ENCODE measurements at regions not wholly inside any gene's neighbourhood (a gene's known extent, or its start where the extent isn't known, plus 50 kb on each side); places are given as distances from the start of the nearest gene placed in this dataset.
"Not testable (repeated sequence)": the region's sequence is repeated elsewhere in the genome, so short reads cannot be mapped to it uniquely, and the experiment has no call there.

- no peak for DNase-seq
These were observed 51.6 kb upstream of the CNTLN start for GRCh38 chr9:17083258-17083657.

DNA sequence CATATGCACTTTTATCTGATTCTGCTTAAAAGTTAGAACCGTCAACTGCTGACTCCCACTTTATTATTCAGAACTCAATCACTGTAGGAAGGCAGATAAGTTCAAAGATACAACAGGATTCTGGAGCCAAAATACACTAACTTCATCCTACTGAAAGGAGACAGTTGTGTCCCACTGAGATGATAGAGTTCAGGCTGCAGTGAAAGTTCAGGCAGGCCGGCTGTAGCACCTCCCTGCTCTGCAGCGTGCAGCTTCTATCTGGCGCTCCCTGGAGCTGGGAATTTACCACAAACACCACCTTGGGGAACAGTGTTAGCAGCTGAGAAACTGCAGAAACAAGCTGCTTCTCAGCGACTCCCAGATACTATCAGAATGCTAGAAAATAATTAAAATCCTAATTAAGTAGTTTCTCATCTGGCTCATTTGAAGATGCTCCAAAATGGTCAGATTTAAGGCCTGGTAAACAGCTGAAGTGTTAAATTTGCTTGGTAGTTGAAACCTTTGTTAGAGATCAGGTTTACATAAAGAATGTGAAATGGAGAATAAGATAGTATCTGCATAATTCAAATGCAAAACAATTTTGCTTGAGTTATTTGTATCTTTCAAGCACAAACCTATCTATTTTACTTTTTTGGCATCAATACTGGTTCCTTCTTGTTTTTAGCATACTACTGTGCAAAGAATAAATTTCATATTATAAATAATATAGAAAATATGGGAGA, 52.3 kb upstream of the CNTLN start:
- DNase-seq: no peak

- DNase-seq: no peak
These were observed 53.0 kb upstream of the CNTLN start for GRCh38 chr9:17081814-17082213.

GRCh38 chr9:17081351-17081750, 53.5 kb upstream of the CNTLN start:
- DNase-seq: no peak

DNA sequence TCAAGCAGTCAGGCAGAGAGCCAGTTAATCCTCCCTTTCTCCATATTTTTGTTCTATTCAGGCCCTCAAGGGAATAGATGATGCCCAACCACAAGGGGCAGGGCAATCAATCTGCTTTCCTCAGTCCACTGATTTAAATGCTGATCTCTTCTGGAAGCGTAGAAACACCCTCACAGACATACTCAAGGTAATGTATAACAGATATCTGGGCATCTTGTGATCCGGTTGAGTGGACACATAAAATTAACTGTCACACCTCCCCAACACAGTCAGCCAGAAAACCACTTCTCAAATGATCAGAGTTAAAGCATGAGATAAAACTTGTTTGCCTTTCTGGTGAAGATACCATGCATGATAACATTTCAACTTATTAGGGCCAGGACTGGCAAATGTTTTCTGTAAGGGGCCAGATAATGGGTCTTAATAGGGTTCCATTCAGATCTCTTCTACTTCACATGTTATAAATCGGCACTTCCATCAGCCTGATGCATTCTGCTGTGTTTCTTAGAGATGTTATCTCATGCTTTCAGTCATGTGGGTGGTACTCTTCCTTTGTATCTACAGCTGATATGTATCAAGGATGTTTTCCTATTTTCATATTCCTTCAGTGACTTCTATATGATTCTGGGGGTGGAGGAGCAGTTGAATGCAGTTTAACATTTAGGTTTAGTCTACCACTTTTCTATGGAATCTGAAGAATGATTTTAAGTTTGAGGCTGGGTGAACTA, 58.9 kb upstream of the CNTLN start:
- DNase-seq: no peak

DNA sequence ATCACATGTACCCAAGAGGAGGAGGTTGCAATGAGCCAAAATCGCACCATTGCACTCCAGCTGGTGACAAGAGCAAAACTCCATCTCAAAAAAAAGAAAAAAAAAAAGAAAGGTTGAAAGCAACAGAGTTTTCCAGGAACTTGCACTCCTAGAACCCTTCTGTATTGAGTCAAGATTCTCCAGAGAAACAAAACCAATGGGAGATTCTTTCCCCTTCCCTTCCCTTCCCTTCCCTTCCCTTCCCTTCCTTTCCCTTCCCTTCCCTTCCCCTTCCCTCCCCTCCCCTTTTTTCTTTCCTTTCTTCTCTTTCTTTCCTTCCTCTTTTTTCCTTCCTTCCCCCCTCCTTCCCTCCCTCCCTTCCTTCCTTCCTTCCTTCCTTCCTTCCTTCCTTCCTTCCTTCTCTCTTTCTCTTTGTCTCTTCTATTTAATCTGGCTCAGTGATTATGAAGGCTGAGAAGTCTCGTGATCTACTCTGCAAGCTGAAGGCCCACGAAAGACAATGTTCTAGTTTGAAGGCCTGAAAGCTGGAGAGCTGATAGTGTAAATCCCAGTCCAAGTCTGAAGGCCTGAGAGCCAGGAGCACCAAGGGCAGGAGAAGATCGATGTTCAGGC, 59.6 kb upstream of the CNTLN start:
- no peak for DNase-seq

DNA sequence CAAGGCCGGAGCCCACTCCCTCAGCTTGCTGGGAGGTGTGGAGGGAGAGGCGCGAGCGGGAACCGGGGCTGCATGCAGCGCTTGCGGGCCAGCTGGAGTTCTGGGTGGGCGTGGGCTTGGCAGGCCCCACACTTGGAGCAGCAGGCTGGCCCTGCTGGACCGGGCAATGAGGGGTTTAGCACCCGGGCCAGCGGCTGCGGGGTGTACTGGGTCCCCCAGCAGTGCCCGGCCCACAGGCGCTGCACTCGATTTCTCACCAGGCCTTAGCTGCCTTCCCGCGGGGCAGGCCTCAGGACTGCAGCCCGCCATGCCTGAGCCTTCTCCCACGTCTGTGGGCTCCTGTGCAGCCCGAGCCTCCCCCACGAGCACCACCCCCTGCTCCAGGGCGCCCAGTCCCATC, 62.3 kb upstream of the CNTLN start:
- DNase-seq: not testable (repeated sequence)

DNA sequence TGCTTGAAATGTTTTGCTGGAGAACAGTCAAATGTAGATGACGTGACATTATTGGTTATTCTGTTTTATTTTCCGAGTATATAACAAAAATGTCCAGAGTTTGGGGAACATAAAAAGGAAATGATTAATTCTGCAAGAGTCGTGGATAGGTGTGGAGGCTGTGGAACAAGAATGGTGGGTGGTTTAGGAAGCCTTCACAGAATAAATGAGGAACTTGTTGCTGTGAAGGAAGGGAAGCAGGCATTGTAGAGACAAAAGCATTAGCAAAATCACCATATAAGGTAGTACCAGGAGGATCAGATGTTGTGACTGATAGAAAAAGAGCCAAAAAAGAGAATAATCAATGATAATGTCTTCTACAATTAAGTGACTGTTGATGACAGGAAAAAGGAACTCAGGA, 66.2 kb upstream of the CNTLN start:
- DNase-seq: no peak

GRCh38 chr9:17065062-17065461, 69.8 kb upstream of the CNTLN start:
- DNase-seq: no peak

DNA sequence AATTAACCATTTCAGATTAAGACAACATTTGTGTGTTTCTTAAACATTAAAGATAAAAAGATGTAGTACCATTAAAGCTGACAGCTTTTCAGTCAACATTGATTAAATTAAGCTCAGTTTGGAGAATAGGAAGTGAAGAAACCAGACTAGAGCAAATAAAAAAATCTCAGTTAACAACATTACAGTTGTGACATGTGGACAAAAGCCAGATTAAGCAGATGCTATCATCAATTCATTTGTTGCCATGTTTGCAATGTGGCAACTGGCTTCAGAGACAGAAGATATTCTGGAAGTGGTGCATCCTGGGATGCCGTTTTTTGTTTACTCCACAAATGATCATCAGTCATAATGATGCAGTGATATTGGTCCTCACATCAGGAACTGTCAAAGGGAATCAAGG, 70.3 kb upstream of the CNTLN start:
- no peak for DNase-seq

DNA sequence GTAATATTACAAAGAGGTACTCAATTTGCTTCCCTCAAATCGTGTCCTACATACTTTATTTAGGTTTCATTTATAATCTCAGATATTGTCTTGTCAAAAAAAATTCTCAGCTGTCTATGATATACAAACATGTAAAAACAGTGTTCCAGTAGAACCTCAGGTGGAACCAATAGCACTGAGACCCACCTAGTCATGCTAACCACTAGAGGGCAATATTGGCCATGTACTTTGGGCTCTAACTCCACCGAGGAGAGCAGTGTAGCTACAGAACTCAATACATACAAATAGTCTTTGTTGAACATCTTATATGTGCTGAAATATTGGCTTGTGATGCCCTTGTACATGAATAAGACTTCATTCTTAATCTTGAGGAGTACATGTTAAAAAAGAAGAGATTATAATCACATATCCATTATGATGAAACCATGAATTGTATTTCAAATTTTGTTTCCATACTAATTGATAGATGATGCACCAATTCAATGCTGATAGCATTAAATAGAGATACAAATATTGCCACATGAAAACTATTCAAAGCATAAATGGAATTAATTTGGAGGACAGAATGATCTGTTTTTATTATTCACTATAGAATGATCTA, 71.2 kb upstream of the CNTLN start:
- peak; percentile 62 for DNase-seq

GRCh38 chr9:17062497-17062896, 72.3 kb upstream of the CNTLN start:
- DNase-seq: no peak

GRCh38 chr9:17060450-17060849, 74.4 kb upstream of the CNTLN start:
- no peak for DNase-seq

DNA sequence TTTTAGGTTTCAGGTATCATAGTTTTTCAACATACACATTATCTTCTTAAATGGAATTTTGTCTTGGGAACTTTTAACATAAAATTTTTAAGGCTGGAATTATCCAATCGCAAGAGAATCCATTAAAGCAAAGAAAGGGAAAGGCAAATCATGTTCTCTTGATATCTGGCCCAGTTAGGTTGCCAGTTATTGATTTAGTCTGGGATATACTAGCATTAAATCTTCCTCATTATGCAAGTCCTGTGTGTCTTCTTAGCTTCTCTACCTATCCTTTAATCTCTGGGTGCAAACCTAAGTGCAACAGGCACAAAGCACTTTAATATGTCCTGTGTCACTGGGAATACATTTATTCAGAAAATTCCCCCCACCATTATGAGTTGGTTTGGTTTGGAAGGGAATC, 75.4 kb upstream of the CNTLN start:
- DNase-seq: no peak

DNA sequence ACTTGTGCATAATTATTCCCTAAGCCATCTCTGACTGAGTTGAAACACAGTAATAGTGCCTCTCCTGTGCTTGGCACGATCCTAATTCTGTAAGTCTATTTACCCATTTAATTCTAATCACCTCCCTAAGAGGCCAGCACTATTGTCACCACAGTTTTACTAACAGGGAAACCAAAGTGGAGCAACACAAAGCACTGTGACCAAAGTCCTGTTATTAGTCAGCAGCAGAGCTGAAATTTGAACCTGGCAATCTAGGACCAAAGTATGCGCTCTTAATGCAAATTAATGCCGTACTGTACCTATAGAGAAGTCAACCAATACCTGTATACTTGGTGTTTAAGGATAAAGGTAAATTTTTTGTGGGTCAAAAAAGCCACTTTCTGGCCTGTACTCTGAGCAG, 77.1 kb upstream of the CNTLN start:
- no peak for DNase-seq

DNA sequence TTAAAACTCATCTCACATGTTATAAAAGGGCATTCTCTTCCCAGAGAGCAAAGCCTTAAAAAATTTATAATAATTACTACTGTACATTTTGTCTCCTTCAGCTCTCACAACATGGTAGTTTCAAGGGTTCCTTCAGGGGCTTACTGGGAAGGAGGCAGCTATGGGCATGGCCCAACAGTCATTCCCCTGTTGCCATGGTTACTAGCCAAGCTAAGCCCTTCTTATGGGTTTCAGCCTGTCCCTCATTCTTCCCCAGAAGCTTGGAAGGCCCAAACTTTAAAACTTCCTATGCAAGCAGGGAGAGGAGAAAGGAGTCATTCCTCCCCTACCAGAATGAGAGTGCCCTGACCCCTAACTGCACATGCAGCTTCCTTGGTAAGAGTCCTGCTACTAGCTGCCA, 82.2 kb upstream of the CNTLN start:
- DNase-seq: no peak

- DNase-seq: no peak
These were observed 89.4 kb upstream of the CNTLN start for GRCh38 chr9:17045381-17045940.

GRCh38 chr9:17031546-17031945, 103.3 kb upstream of the CNTLN start:
- no peak for DNase-seq

- DNase-seq: no peak
These were observed 109.6 kb upstream of the CNTLN start for GRCh38 chr9:17025281-17025680.

GRCh38 chr9:17024129-17024528, 110.7 kb upstream of the CNTLN start:
- DNase-seq: no peak

GRCh38 chr9:17021387-17021970, 113.4 kb upstream of the CNTLN start:
- peak; percentile 2 for DNase-seq

DNA sequence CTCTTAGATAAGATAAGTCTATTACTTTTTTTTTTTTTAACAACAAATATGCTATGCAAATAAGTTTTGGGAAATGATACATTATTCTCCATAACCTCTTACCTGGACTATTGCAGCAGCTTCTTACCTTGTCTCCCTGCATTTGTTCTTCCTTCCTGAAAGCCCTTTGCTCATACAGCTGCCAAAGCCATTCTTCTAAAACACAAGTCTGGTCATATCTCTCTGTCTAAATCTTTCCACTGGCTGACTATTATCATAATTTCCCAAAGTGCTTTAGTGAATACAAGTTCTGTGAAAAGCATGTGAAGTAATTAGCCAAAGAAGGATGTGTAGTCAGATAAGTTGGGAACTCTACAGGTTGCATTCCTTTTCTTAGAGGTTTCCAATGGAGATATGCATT, 115.4 kb upstream of the CNTLN start:
- no peak for DNase-seq

GRCh38 chr9:17018540-17019196, 116.2 kb upstream of the CNTLN start:
- no peak for DNase-seq
